GM23338 (cell line): ENCODE measurements at regions not wholly inside any gene's neighbourhood (a gene's known extent, or its start where the extent isn't known, plus 50 kb on each side); places are given as distances from the start of the nearest gene placed in this dataset.

Experiments used
- ATAC-seq: fragments of 200-7000 bp; cut with Tn5 transposase; 3 replicates; pipeline ENCODE4 v1.9.1; 2020
- DNase-seq: peaks from one replicate; pipeline ENCODE4 v3.0.0-alpha.2; 2015; ENCODE audit warnings: low spot score
- H2AFZ ChIP-seq: fragments of 200-600 bp; sonication (generic); 2 replicates; pipeline ENCODE4 v1.8.0; 2016; ENCODE audit warnings: antibody characterized with exemption, mild to moderate bottlenecking, moderate library complexity
- H3F3A ChIP-seq: fragments of 200-600 bp; sonication (generic); replicated peaks from 2 replicates; pipeline ENCODE4 v1.8.0; 2017; ENCODE audit warnings: antibody characterized with exemption, mixed run types, low read depth
- H3K27ac ChIP-seq: fragments of 200-600 bp; sonication (generic); 2 replicates; pipeline ENCODE4 v1.6.1; 2016; ENCODE audit warnings: low read depth
- H3K27me3 ChIP-seq: fragments of 200-600 bp; sonication (generic); 2 replicates; pipeline ENCODE4 v1.8.0; 2016; ENCODE audit warnings: mild to moderate bottlenecking, mixed run types, moderate library complexity; ENCODE audit not compliant: insufficient read depth
- H3K36me3 ChIP-seq: fragments of 200-600 bp; sonication (generic); 2 replicates; pipeline ENCODE4 v1.8.0; 2016; ENCODE audit warnings: mild to moderate bottlenecking; ENCODE audit not compliant: insufficient read depth
- H3K4me1 ChIP-seq: fragments of 200-600 bp; sonication (generic); 2 replicates; pipeline ENCODE4 v1.8.0; 2016; ENCODE audit warnings: mild to moderate bottlenecking, moderate library complexity; ENCODE audit not compliant: insufficient read depth
- H3K4me2 ChIP-seq: fragments of 200-600 bp; sonication (generic); 2 replicates; pipeline ENCODE4 v1.7.1; 2017; ENCODE audit warnings: mixed run types
- H3K4me3 ChIP-seq: fragments of 200-600 bp; sonication (generic); 2 replicates; pipeline ENCODE4 v1.6.1; 2016; ENCODE audit warnings: mixed run types
- H3K79me2 ChIP-seq: fragments of 200-600 bp; sonication (generic); replicated peaks from 2 replicates; pipeline ENCODE4 v1.8.0; 2017; ENCODE audit warnings: mild to moderate bottlenecking; ENCODE audit not compliant: insufficient read depth
- H3K9me2 ChIP-seq: fragments of 200-600 bp; sonication (generic); 2 replicates; pipeline ENCODE4 v1.8.0; 2017; ENCODE audit not compliant: insufficient read depth
- H4K20me1 ChIP-seq: fragments of 200-600 bp; sonication (generic); replicated peaks from 2 replicates; pipeline ENCODE4 v1.8.0; 2017; ENCODE audit warnings: mild to moderate bottlenecking; ENCODE audit not compliant: insufficient read depth
- H3K27ac Mint-ChIP-seq: 2 replicates; pipeline ENCODE4 v1.8.0; 2020; ENCODE audit warnings: inconsistent platforms, mild to moderate bottlenecking, moderate library complexity, mixed read lengths
- H3K27me3 Mint-ChIP-seq: 3 replicates; pipeline ENCODE4 v1.8.0; 2022; ENCODE audit warnings: low read depth, mild to moderate bottlenecking, moderate library complexity, mixed read lengths, inconsistent platforms; ENCODE audit not compliant: insufficient read depth, poor library complexity
- H3K36me3 Mint-ChIP-seq: 3 replicates; pipeline ENCODE4 v1.8.0; 2021; ENCODE audit warnings: low read depth, mild to moderate bottlenecking, inconsistent platforms, moderate library complexity, mixed read lengths
- H3K4me1 Mint-ChIP-seq: 3 replicates; pipeline ENCODE4 v1.8.0; 2020; ENCODE audit warnings: mild to moderate bottlenecking, inconsistent platforms, mixed read lengths
- H3K4me3 Mint-ChIP-seq: 3 replicates; pipeline ENCODE4 v1.8.0; 2021; ENCODE audit warnings: moderate library complexity, mild to moderate bottlenecking, inconsistent platforms, mixed read lengths
- H3K9me3 Mint-ChIP-seq: 3 replicates; pipeline ENCODE4 v1.8.0; 2020; ENCODE audit warnings: moderate library complexity, mild to moderate bottlenecking, inconsistent platforms, mixed read lengths
- CREB1 ChIP-seq: fragments of 250-450 bp; sonication (Bioruptor Pico); IDR thresholded peaks from 2 replicates; pipeline ENCODE4 v1.5.0; 2020; ENCODE audit warnings: low read depth, mild to moderate bottlenecking, moderate library complexity
- ETS1 ChIP-seq: IDR thresholded peaks from 2 replicates; pipeline ENCODE4 v1.6.1; 2016; ENCODE audit warnings: antibody characterized with exemption
- EZH2phosphoT487 ChIP-seq: fragments of 200-600 bp; sonication (generic); IDR thresholded peaks from one replicate; pipeline ENCODE4 v1.8.1; 2018; ENCODE audit warnings: antibody characterized with exemption; ENCODE audit not compliant: unreplicated experiment
- JUNB ChIP-seq: IDR thresholded peaks from one replicate; pipeline ENCODE4 v1.6.1; 2016; ENCODE audit warnings: antibody characterized with exemption; ENCODE audit not compliant: unreplicated experiment
- NANOG ChIP-seq: IDR thresholded peaks from 2 replicates; pipeline ENCODE4 v1.6.1; 2016; ENCODE audit warnings: antibody characterized with exemption, borderline replicate concordance
- REST ChIP-seq: IDR thresholded peaks from one replicate; pipeline ENCODE4 v1.6.1; 2018; ENCODE audit warnings: antibody characterized with exemption; ENCODE audit not compliant: unreplicated experiment
- STAT1 ChIP-seq: IDR thresholded peaks from one replicate; pipeline ENCODE4 v1.6.1; 2016; ENCODE audit warnings: antibody characterized with exemption; ENCODE audit not compliant: unreplicated experiment
- ZNF114 ChIP-seq: fragments of 250-450 bp; sonication (Bioruptor Pico); IDR thresholded peaks from 2 replicates; pipeline ENCODE4 v1.5.0; 2020; ENCODE audit warnings: mild to moderate bottlenecking, moderate library complexity
- ZNF331 ChIP-seq: fragments of 250-450 bp; sonication (Bioruptor Pico); IDR thresholded peaks from 2 replicates; pipeline ENCODE4 v1.5.0; 2020; ENCODE audit warnings: low read depth, mild to moderate bottlenecking, moderate library complexity
- ZNF462 ChIP-seq: fragments of 250-450 bp; sonication (Bioruptor Pico); IDR thresholded peaks from 2 replicates; pipeline ENCODE4 v1.5.0; 2020; ENCODE audit warnings: mild to moderate bottlenecking, moderate library complexity

- Mint-ChIP-seq H3K27ac (no peak overlapping the region), H3K27me3 (no peaks in the 10 kb centered on the region), H3K4me3 (no peak overlapping the region), H3K36me3 (peaks cover 25% of the 10 kb centered on the region), H3K9me3 (peaks cover 32% of the 10 kb centered on the region), H3K4me1 (no peaks in the 10 kb centered on the region)
- no peaks in the 10 kb centered on the region for H4K20me1 ChIP-seq
- H3K4me3 ChIP-seq, result no peak overlapping the region
- H2AFZ ChIP-seq, result no peak overlapping the region
- no peak overlapping the region for H3K27ac ChIP-seq
- no peaks in the 10 kb centered on the region for H3K9me2 ChIP-seq
- H3F3A ChIP-seq, result no peaks in the 10 kb centered on the region
- H3K4me1 ChIP-seq, result no peaks in the 10 kb centered on the region
- H3K4me2 ChIP-seq, result no peak overlapping the region
- TF ChIP-seq NANOG, result no peak
- no peak for TF ChIP-seq CREB1 (CRISPR knock-in tag)
- no peak for TF ChIP-seq ZNF462 (CRISPR knock-in tag)
- no peak for TF ChIP-seq EZH2phosphoT487
- no peak for TF ChIP-seq JUNB
- TF ChIP-seq ZNF114 (CRISPR knock-in tag), result no peak
- no peak for TF ChIP-seq ETS1
- TF ChIP-seq REST, result no peak
- TF ChIP-seq STAT1, result no peak
- TF ChIP-seq ZNF331 (CRISPR knock-in tag), result no peak
- no peak for DNase-seq
- H3K27me3 ChIP-seq, result no peaks in the 10 kb centered on the region
- H3K36me3 ChIP-seq, result no peaks in the 10 kb centered on the region
- no peak for ATAC-seq
- H3K79me2 ChIP-seq, result no peaks in the 10 kb centered on the region
Observed at GRCh38 chr10:3364768-3365480, 192.3 kb upstream of the PITRM1 start.
